K562 (cell line): ENCODE measurements at regions not wholly inside any gene's neighbourhood (a gene's known extent, or its start where the extent isn't known, plus 50 kb on each side); places are given as distances from the start of the nearest gene placed in this dataset.

ENCODE experiments used
- ATAC-seq: fragments of 200-7000 bp; cut with Tn5 transposase; 3 replicates; pipeline ENCODE4 v1.9.1; 2020; ENCODE audit warnings: moderate library complexity
- BruUV-seq: library from RNA; stranded (reverse); fragments of 400-500 nt; replicated peaks from 2 replicates; lab custom pipeline; 2021; lab: Mats Ljungman, UMichigan
- CTCF ChIA-PET: fragments of 300-600 bp; formaldehyde crosslinking; extraction: SDS; loops from one replicate; lab custom pipeline; 2021; ENCODE audit warnings: low intra/inter-chr PET ratio; lab: Yijun Ruan, JAX
- POLR2A ChIA-PET: fragments of 300-600, 350-650 bp; sonication (Branson Sonifier 250); formaldehyde crosslinking; extraction: SDS; loops from one replicate; lab custom pipeline; 2021; ENCODE audit warnings: antibody characterized with exemption, inconsistent platforms; lab: Yijun Ruan, JAX
- DNase-seq, 4 experiments: peaks; one replicate each; pipeline versions ENCODE4 v3.0.0 to v3.0.0-alpha.2; 2011 to 2018; ENCODE audit warnings: low spot score in 3 of 4, mixed read lengths in 3 of 4; ENCODE audit errors: extremely low read depth in 1 of 4
- FAIRE-seq: peaks from 2 replicates; lab custom pipeline; 2011; peaks lifted over from hg19 to GRCh38; lab: Jason Lieb, UNC
- H2AFZ ChIP-seq: 2 replicates; pipeline ENCODE4 v1.6.0; 2011; ENCODE audit warnings: low read depth, low read length, control low read depth, inconsistent platforms
- H3K27ac ChIP-seq: fragments of 200-600 bp; 3 replicates; pipeline ENCODE4 v1.8.0; 2011; ENCODE audit warnings: low read depth, mild to moderate bottlenecking, control low read depth, inconsistent platforms, low read length, moderate library complexity, mixed read lengths; ENCODE audit errors: extremely low read depth
- H3K27me3 ChIP-seq, 2 experiments: fragments of 300-600 bp in 1 of 2; 2 replicates in 1 of 2; 3 replicates in 1 of 2; pipeline versions ENCODE4 v1.6.0 to v1.8.0; 2011; ENCODE audit warnings: inconsistent platforms in 2 of 2, low read length in 2 of 2, mild to moderate bottlenecking in 1 of 2, mixed read lengths in 1 of 2, moderate library complexity in 1 of 2; ENCODE audit not compliant: control insufficient read depth in 2 of 2, insufficient read depth in 2 of 2
- H3K36me3 ChIP-seq: fragments of 300-600 bp; 3 replicates; pipeline ENCODE4 v1.8.0; 2011; ENCODE audit warnings: mild to moderate bottlenecking, low read length, inconsistent platforms; ENCODE audit not compliant: control insufficient read depth, insufficient read depth
- H3K4me1 ChIP-seq, 2 experiments: fragments of 200-600 bp in 1 of 2; replicated peaks in 1 of 2; 2 replicates in 1 of 2; 3 replicates in 1 of 2; pipeline versions ENCODE4 v1.5.1 to v1.8.0; 2011; ENCODE audit warnings: inconsistent platforms in 2 of 2, low read length in 2 of 2, mild to moderate bottlenecking in 1 of 2, mixed read lengths in 1 of 2, moderate library complexity in 1 of 2; ENCODE audit not compliant: control insufficient read depth in 2 of 2, insufficient read depth in 2 of 2
- H3K4me2 ChIP-seq: 2 replicates; pipeline ENCODE4 v1.6.1; 2011; ENCODE audit warnings: low read length, control low read depth, inconsistent platforms, mixed read lengths; ENCODE audit not compliant: insufficient read depth
- H3K4me3 ChIP-seq: fragments of 200-600 bp; sonication (generic), shearing (Covaris generic); 2 replicates; pipeline ENCODE4 v1.5.1; 2016; ENCODE audit warnings: control low read depth, inconsistent platforms
- H3K79me2 ChIP-seq: fragments of 200-600 bp; 3 replicates; pipeline ENCODE4 v1.8.0; 2011; ENCODE audit warnings: low read length, inconsistent platforms; ENCODE audit not compliant: control insufficient read depth, insufficient read depth
- H3K9ac ChIP-seq, 2 experiments: 2 replicates each; pipeline versions ENCODE4 v1.6.0 to v1.6.1; 2011; ENCODE audit warnings: low read depth in 2 of 2, low read length in 2 of 2, control low read depth in 1 of 2, inconsistent platforms in 1 of 2, mild to moderate bottlenecking in 1 of 2, mixed read lengths in 1 of 2; ENCODE audit not compliant: insufficient read depth in 1 of 2
- H3K9me1 ChIP-seq: one replicate; pipeline ENCODE4 v1.6.0; 2011; ENCODE audit warnings: inconsistent platforms, mild to moderate bottlenecking, low read length, moderate library complexity; ENCODE audit not compliant: control insufficient read depth, insufficient read depth
- H3K9me3 ChIP-seq: replicated peaks from 2 replicates; pipeline ENCODE4 v1.5.1; 2011; ENCODE audit warnings: low read depth, low read length, inconsistent platforms; ENCODE audit not compliant: control insufficient read depth, insufficient read depth
- H4K20me1 ChIP-seq: replicated peaks from 2 replicates; pipeline ENCODE4 v1.6.1; 2011; ENCODE audit warnings: low read length, inconsistent platforms, mixed read lengths; ENCODE audit not compliant: control insufficient read depth, insufficient read depth
- CBFB ChIP-seq: sonication (generic); formaldehyde crosslinking; IDR thresholded peaks from 2 replicates; pipeline ENCODE4 v1.4.0; 2020; ENCODE audit warnings: mild to moderate bottlenecking, missing genetic modification reagents
- SMAD3 ChIP-seq: fragments of 450-650 bp; formaldehyde crosslinking; conservative IDR thresholded peaks from 2 replicates; pipeline ENCODE4 v1.4.0; 2020; ENCODE audit warnings: mild to moderate bottlenecking
- SRF ChIP-seq, 2 experiments: fragments of 250-450, 450-650 bp in 1 of 2; sonication (Bioruptor Pico) in 1 of 2; sonication (generic) in 1 of 2; formaldehyde crosslinking; IDR thresholded peaks; 2 replicates each; pipeline versions ENCODE4 v1.5.0 to v1.5.1; 2020 to 2022; ENCODE audit warnings: mild to moderate bottlenecking in 1 of 2, missing genetic modification reagents in 1 of 2
- TBP ChIP-seq: optimal IDR thresholded peaks from 2 replicates; pipeline ENCODE3; 2011; ENCODE audit warnings: low read depth, low read length, improper control_type of control experiment
- TCFL5 ChIP-seq: fragments of 250-450 bp; sonication (Bioruptor Pico); conservative IDR thresholded peaks from 2 replicates; pipeline ENCODE4 v1.6.1; 2021; ENCODE audit warnings: mild to moderate bottlenecking, moderate library complexity, matching md5 sums
- ZNF232 ChIP-seq: sonication (generic); formaldehyde crosslinking; IDR thresholded peaks from 2 replicates; pipeline ENCODE4 v1.8.0; 2022; ENCODE audit warnings: mild to moderate bottlenecking, missing genetic modification reagents
- WGBS: fragments of 100-300 bp; shearing (Covaris generic); methylation state at CpG from one replicate; pipeline ENCODE4 v1.1.6; 2016; ENCODE audit warnings: low coverage, mixed read lengths; ENCODE audit not compliant: insufficient coverage; ENCODE audit errors: missing lambda C conversion rate; 5-methylcytosine and 5-hydroxymethylcytosine counted together
- in situ Hi-C: fragments of 300-500 bp; cut with MboI; formaldehyde crosslinking; loops from 4 replicates; pipeline ENCODE4 v1.15.0; 2018; ENCODE audit warnings: inconsistent platforms, mixed read lengths
- intact Hi-C: fragments of 100-400 bp; cut with micrococcal nuclease; formaldehyde crosslinking; loops from 2 replicates; pipeline ENCODE4 v1.14.2; 2022
- TF ChIP-seq, protein P1 (sequence below): fragments of 250-450 bp; sonication (Bioruptor Pico); IDR thresholded peaks from 2 replicates; pipeline ENCODE4 v1.9.0; 2021; ENCODE audit warnings: mild to moderate bottlenecking
- TF ChIP-seq, protein P2 (sequence below): IDR thresholded peaks from 3 replicates; pipeline ENCODE4 v1.6.1; 2011; ENCODE audit warnings: borderline replicate concordance, mild to moderate bottlenecking, moderate library complexity; ENCODE audit not compliant: insufficient read length; ENCODE audit errors: extremely low read depth

GRCh38 chr4:8725845-8726244 lies 133.3 kb downstream of the CPZ start:
- BruUV-seq, result no TSS peak
- H3K27ac ChIP-seq, result no peak overlapping the region
- H2AFZ ChIP-seq, result no peak overlapping the region
- H3K79me2 ChIP-seq, result no peaks in the 10 kb centered on the region
- H3K27me3 ChIP-seq, result peaks cover 0 to 40% of the 10 kb centered on the region in 2 experiments; a peak in 4 of 5 replicates
- H3K4me1 ChIP-seq, result peaks cover 0 to 3% of the 10 kb centered on the region in 2 experiments; a peak in 2 of 5 replicates
- intact Hi-C loops, result no loop called here
- no peak overlapping the region for H3K9ac ChIP-seq
- H3K9me1 ChIP-seq, result no peaks in the 10 kb centered on the region
- no peak overlapping the region for H3K4me2 ChIP-seq
- WGBS, result 1% methylated on average over 8 of the region's 10 CpGs
- POLR2A ChIA-PET, result no interaction called here
- in situ Hi-C loops, result no loop called here
- DNase-seq (no peak), FAIRE-seq (no peak), ATAC-seq (no peak)
- no peak overlapping the region for H3K4me3 ChIP-seq
- TF ChIP-seq SMAD3, result no peak
- TF ChIP-seq SRF (CRISPR knock-in tag; IDR thresholded peaks at IDR 0.05), result no peak
- no peak for TF ChIP-seq TBP
- TF ChIP-seq TCFL5 (CRISPR knock-in tag), result no peak
- TF ChIP-seq, protein P1, sequence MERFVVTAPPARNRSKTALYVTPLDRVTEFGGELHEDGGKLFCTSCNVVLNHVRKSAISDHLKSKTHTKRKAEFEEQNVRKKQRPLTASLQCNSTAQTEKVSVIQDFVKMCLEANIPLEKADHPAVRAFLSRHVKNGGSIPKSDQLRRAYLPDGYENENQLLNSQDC (CRISPR knock-in tag), result no peak
- TF ChIP-seq, protein P2, sequence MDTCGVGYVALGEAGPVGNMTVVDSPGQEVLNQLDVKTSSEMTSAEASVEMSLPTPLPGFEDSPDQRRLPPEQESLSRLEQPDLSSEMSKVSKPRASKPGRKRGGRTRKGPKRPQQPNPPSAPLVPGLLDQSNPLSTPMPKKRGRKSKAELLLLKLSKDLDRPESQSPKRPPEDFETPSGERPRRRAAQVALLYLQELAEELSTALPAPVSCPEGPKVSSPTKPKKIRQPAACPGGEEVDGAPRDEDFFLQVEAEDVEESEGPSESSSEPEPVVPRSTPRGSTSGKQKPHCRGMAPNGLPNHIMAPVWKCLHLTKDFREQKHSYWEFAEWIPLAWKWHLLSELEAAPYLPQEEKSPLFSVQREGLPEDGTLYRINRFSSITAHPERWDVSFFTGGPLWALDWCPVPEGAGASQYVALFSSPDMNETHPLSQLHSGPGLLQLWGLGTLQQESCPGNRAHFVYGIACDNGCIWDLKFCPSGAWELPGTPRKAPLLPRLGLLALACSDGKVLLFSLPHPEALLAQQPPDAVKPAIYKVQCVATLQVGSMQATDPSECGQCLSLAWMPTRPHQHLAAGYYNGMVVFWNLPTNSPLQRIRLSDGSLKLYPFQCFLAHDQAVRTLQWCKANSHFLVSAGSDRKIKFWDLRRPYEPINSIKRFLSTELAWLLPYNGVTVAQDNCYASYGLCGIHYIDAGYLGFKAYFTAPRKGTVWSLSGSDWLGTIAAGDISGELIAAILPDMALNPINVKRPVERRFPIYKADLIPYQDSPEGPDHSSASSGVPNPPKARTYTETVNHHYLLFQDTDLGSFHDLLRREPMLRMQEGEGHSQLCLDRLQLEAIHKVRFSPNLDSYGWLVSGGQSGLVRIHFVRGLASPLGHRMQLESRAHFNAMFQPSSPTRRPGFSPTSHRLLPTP, result no peak
- TF ChIP-seq ZNF232 (CRISPR knock-in tag), result no peak
- TF ChIP-seq CBFB, result no peak
- H3K9me3 ChIP-seq, result no peaks in the 10 kb centered on the region
- H3K36me3 ChIP-seq, result no peaks in the 10 kb centered on the region
- CTCF ChIA-PET, result no interaction called here
- H4K20me1 ChIP-seq, result peaks cover 6% of the 10 kb centered on the region; the same call in 1 of the 2 replicates
